SU-DHL-6 (cell line): ENCODE measurements at regions not wholly inside any gene's neighbourhood (a gene's known extent, or its start where the extent isn't known, plus 50 kb on each side); places are given as distances from the start of the nearest gene placed in this dataset.

Experiments
- EZH2phosphoT487 ChIP-seq: fragments of 200-600 bp; sonication (generic), shearing (Covaris generic); conservative IDR thresholded peaks from 2 replicates; pipeline ENCODE4 v1.6.1; 2018; ENCODE audit warnings: mild to moderate bottlenecking, antibody characterized with exemption, low read length, moderate library complexity, mixed read lengths
- TF ChIP-seq, protein P1 (sequence below): fragments of 200-600 bp; sonication (generic); IDR thresholded peaks from one replicate; pipeline ENCODE4 v1.5.1; 2017; ENCODE audit warnings: antibody characterized with exemption, mild to moderate bottlenecking, low read length, moderate library complexity; ENCODE audit not compliant: insufficient read depth, poor library complexity, severe bottlenecking

DNA sequence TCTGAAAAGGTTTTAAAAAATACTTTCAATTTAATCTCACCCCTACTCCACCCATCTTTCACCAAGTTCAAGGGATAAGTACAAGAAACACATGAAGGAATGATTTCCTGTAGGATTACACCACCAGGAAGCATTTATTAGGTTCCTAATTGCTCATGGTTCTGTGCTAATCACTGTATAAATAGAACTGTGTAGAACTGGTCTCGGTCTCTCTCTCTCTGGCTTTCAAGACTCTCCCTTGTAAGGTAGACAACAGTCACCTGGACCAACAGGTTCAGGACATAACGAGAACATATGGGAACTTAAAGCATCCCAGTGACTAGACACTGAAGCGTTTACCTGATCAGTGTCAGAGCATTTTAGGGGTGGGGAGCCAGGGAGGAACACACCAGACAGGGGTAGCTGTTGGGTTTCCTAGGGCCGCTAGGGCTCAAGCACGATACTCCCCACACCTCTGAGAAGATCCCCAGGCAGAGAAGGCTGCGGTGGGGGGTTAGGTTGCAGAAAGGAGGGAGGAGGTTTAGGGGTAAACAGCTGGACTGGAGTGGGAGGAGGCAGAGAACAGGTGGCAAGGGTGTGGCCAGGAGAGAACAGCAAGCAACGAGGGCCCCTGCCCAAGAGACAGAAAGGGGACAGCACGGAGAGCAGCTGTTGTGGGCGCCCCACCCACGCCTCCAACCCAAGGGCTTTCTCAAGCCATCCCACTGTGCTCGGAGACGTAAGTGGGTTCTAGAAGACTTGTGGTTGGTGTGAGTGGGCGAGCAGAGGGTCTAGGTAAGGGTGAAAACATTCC, 52.5 kb upstream of the USP6NL start:
- no peak for TF ChIP-seq EZH2phosphoT487
- TF ChIP-seq, protein P1, sequence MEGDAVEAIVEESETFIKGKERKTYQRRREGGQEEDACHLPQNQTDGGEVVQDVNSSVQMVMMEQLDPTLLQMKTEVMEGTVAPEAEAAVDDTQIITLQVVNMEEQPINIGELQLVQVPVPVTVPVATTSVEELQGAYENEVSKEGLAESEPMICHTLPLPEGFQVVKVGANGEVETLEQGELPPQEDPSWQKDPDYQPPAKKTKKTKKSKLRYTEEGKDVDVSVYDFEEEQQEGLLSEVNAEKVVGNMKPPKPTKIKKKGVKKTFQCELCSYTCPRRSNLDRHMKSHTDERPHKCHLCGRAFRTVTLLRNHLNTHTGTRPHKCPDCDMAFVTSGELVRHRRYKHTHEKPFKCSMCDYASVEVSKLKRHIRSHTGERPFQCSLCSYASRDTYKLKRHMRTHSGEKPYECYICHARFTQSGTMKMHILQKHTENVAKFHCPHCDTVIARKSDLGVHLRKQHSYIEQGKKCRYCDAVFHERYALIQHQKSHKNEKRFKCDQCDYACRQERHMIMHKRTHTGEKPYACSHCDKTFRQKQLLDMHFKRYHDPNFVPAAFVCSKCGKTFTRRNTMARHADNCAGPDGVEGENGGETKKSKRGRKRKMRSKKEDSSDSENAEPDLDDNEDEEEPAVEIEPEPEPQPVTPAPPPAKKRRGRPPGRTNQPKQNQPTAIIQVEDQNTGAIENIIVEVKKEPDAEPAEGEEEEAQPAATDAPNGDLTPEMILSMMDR: no peak
